Mammary epithelial cell (primary cell): ENCODE measurements at regions not wholly inside any gene's neighbourhood (a gene's known extent, or its start where the extent isn't known, plus 50 kb on each side); places are given as distances from the start of the nearest gene placed in this dataset.

Source experiments
- EZH2 ChIP-seq: IDR thresholded peaks from 2 replicates; pipeline ENCODE4 v1.6.1; 2012; ENCODE audit warnings: low read length, inconsistent platforms, borderline replicate concordance
- TF ChIP-seq, protein P1 (sequence below), 2 donors: IDR thresholded peaks in 1 of 2; conservative IDR thresholded peaks in 1 of 2; 2 replicates each; pipeline ENCODE4 v1.5.1; 2011 to 2012; ENCODE audit warnings: inconsistent platforms in 2 of 2, low read length in 2 of 2, mild to moderate bottlenecking in 2 of 2, control low read depth in 1 of 2, low read depth in 1 of 2; ENCODE audit not compliant: insufficient read depth in 1 of 2; ENCODE audit errors: extremely low read depth in 1 of 2

DNA sequence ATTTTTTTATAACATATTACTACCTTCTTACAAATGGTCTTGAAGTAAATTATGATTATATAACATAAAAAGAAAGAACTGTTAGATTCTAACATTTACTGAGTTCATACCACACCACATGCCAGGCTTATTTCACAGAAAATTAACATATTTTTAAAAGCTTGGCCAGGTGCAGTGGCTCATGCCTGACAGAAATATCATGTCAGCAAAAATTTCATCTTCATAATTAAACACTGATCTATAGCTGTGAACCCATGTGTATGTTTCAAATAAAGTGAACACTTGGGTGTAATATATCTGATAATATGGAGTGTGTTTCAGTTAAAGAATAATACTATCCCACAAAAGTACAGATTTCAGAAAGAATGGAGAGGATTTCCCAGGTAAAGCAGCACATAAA is 296.5 kb downstream of the SI start:
- TF ChIP-seq, protein P1, sequence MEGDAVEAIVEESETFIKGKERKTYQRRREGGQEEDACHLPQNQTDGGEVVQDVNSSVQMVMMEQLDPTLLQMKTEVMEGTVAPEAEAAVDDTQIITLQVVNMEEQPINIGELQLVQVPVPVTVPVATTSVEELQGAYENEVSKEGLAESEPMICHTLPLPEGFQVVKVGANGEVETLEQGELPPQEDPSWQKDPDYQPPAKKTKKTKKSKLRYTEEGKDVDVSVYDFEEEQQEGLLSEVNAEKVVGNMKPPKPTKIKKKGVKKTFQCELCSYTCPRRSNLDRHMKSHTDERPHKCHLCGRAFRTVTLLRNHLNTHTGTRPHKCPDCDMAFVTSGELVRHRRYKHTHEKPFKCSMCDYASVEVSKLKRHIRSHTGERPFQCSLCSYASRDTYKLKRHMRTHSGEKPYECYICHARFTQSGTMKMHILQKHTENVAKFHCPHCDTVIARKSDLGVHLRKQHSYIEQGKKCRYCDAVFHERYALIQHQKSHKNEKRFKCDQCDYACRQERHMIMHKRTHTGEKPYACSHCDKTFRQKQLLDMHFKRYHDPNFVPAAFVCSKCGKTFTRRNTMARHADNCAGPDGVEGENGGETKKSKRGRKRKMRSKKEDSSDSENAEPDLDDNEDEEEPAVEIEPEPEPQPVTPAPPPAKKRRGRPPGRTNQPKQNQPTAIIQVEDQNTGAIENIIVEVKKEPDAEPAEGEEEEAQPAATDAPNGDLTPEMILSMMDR (conservative IDR thresholded peaks at IDR 0.05 in 1 of 2, IDR thresholded peaks at IDR 0.05 in 1 of 2; ENCODE audit: extremely low read depth in 1 of 2, insufficient read depth in 1 of 2, low read depth in 1 of 2, low read length in 2 of 2) = no peak
- TF ChIP-seq EZH2 = no peak
